ENCODE measurements at regions not wholly inside any gene's neighbourhood (a gene's known extent, or its start where the extent isn't known, plus 50 kb on each side); places are given as distances from the start of the nearest gene placed in this dataset.

- TF ChIP-seq AFF4 (CRISPR knock-in tag; IDR thresholded peaks at IDR 0.05; ENCODE audit: borderline replicate concordance) (no peak), CTCF (IDR thresholded peaks at IDR 0.05) (no peak), NR2C2 (CRISPR knock-in tag; IDR thresholded peaks at IDR 0.05) (no peak), AR (CRISPR knock-in tag; IDR thresholded peaks at IDR 0.05) (no peak), SP1 (CRISPR knock-in tag; conservative IDR thresholded peaks at IDR 0.05) (no peak; the same call in 1 of the 2 replicates), EMX1 (CRISPR knock-in tag; IDR thresholded peaks at IDR 0.05) (no peak), NR3C1 (CRISPR knock-in tag; conservative IDR thresholded peaks at IDR 0.05; ENCODE audit: low read depth) (no peak), RELA (CRISPR knock-in tag; IDR thresholded peaks at IDR 0.05; ENCODE audit: borderline replicate concordance) (no peak), MXD4 (CRISPR knock-in tag; IDR thresholded peaks at IDR 0.05; ENCODE audit: borderline replicate concordance) (no peak), ZNF423 (CRISPR knock-in tag; IDR thresholded peaks at IDR 0.05) (no peak)
Observed at GRCh38 chr2:176637142-176637485, 367.9 kb downstream of the MTX2 start (continued).

- ChIA-PET POLR2A (interaction anchor here (0.5 to 0.6 kb wide), 2 partner anchors 512 to 1837 kb away, joined by 6 read pairs; no protein-coding TSS in a partner anchor), CTCF (interaction anchor here (0.6 to 3.9 kb wide), 26 partner anchors 9 to 1175 kb away, joined by 3 to 30 read pairs (median 4); partner anchors contain the start of gene HOXD9)
- Mint-ChIP-seq H3K9me3 (no peaks in the 10 kb centered on the region), H3K27me3 (ENCODE audit: low read depth) (peaks cover 89% of the 10 kb centered on the region), H3K4me1 (peaks cover 16% of the 10 kb centered on the region), H3K27ac (no peak overlapping the region), H3K36me3 (no peaks in the 10 kb centered on the region; the same call in 1 of the 2 replicates), H3K4me3 (peak overlapping the region; percentile 72)
- ATAC-seq (peak; percentile 76), DNase-seq (ENCODE audit: low spot score) (peak; percentile 56)
- TF ChIP-seq ESRRA (CRISPR knock-in tag; IDR thresholded peaks at IDR 0.05; ENCODE audit: borderline replicate concordance) (peak; percentile 71; the same call in 1 of the 2 replicates), SOX15 (CRISPR knock-in tag; IDR thresholded peaks at IDR 0.05) (no peak), STAT6 (CRISPR knock-in tag; conservative IDR thresholded peaks at IDR 0.05; ENCODE audit: low read depth) (no peak), NR2C2 (CRISPR knock-in tag; IDR thresholded peaks at IDR 0.05) (no peak), PRRX2 (CRISPR knock-in tag; IDR thresholded peaks at IDR 0.05) (no peak), MYBL2 (CRISPR knock-in tag; IDR thresholded peaks at IDR 0.05) (0 out of 2 replicates have a peak, but pooled peaks have one; percentile 55), SMAD4 (CRISPR knock-in tag; IDR thresholded peaks at IDR 0.05) (no peak), CTCF (IDR thresholded peaks at IDR 0.05) (no peak), ZSCAN18 (CRISPR knock-in tag; IDR thresholded peaks at IDR 0.05) (no peak), HMGXB4 (CRISPR knock-in tag; IDR thresholded peaks at IDR 0.05) (peak; percentile 76; the same call in 1 of the 2 replicates)
Observed at GRCh38 chr2:176637486-176638166, 368.4 kb downstream of the MTX2 start.

Measured in WTC11 (cell line).